ENCODE measurements at regions not wholly inside any gene's neighbourhood (a gene's known extent, or its start where the extent isn't known, plus 50 kb on each side); places are given as distances from the start of the nearest gene placed in this dataset.

DNA sequence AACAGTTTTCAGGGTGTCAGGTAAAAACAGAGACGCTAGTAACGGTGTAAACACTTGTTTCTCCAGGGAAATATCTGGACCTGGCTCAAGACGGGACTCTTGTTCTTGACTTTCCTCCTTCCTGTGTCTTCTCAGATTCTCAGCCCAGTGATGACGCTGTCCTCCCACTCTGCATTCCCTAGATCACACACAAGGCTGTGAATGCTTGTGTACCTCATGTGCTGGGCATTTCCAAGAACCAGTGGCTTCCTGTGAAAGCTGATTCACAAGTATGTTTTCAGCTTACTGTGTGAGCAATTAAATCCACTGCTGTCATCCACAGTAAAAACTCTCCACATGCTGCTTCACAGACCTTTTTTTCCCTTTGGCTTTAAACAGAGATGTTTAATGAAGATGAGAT, 193.8 kb upstream of the DPP6 start:
- DNase-seq: no peak

DNA sequence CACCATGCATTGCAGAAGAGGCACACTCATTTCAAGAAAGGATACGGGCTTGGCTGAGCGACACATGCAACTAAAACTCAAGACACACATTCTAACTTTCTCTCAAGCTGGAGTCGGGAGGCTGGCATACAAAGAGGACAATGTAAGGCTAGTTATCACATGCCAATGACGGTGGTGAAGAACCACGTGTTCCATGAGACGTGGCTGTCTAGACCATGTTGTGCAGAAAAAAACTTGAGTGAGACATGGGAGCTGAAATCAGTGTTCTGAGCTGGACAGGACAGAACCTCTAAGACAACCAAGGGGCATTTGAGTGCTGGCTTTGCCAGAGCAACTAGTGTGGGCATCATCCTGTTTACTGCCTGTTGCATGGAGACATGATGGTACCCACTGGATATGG, 193.0 kb upstream of the DPP6 start:
- DNase-seq: no peak

- DNase-seq: peak; percentile 92
Observed at GRCh38 chr7:153886506-153887441, 165.4 kb upstream of the DPP6 start.

GRCh38 chr7:153887749-153888569, 164.2 kb upstream of the DPP6 start:
- peak; percentile 89 for DNase-seq

GRCh38 chr7:153891990-153892389, 160.2 kb upstream of the DPP6 start:
- DNase-seq: no peak

DNA sequence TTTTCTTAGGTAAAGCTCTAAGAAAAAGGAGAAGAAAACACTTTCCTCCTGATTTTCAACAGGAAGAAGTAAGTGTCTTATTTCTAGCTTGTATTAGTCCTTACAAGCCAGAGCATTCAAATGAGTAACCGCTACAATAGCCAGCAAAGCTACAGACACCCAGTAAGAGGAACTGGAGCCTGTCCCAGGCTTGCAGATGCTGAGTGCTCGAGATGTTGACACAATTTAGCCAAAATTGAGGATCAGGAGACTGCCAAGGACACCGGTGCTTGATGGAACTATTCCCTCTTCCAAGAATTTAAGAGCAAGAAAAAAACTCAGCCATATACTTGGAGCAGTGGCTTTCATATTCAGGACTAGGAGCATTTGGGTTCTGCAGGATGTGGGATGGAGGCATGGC, 149.3 kb upstream of the DPP6 start:
- DNase-seq: no peak

DNA sequence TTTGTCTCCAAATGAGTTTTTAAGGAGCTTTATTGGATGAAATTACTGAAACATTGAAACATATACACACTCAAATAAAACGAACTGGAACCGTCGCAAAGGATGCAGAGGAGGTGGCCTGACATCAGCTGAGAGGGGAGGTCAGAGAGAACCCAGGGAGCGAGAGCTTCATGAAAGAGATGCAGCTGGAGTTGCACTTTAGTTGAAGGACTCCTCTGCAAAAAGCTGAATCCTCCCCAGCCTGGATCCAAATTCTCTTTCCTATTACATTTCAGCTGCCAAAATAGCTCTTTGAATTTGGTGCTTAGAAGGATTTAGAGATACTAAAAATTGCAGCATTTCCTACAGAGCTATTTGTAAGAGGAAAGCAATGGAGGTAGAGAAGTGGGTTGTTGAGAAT, 140.0 kb upstream of the DPP6 start:
- no peak for DNase-seq

GRCh38 chr7:153920126-153920525, 132.1 kb upstream of the DPP6 start:
- no peak for DNase-seq

DNA sequence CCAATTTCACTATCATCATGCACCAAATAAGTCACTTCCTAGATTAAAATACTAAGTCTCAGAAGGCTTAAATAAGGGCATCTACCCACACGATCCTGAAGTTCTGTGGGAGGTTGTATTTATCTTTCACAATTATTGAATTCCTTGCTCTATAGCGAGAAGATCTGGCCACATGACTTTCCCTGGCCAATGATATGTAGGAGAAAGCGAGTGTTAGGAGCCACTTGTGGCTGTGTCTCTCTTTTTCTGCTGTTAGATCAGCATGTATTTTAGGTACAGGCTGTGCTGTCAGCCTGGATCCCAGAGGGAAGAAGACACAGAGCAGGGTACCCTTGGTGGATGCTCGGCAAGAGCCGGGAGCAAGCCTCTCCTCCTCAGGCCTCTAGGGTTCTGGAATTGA, 131.3 kb upstream of the DPP6 start:
- DNase-seq: no peak

- DNase-seq: no peak
Observed at GRCh38 chr7:153921408-153921807, 130.8 kb upstream of the DPP6 start.

DNA sequence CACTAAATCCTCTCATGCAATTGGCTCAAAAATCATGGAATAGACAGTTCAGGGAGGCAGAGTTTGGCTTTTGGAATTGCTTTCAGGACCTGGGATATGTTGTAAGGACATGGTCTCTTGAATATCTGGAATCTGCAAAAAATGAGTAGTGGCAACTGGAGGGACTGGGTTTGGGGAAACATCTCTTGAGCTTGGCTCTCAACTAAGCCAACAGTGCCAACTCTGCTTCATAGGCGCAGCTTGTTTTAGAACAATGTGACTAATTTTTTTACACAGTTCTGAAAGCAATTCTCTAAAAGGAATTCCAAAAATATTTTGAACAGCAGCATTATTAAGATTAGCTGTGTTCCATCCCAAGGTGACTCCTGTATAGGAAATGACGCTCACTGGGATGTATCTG, 121.5 kb upstream of the DPP6 start:
- DNase-seq: no peak

GRCh38 chr7:153934048-153934447, 118.2 kb upstream of the DPP6 start:
- no peak for DNase-seq

DNA sequence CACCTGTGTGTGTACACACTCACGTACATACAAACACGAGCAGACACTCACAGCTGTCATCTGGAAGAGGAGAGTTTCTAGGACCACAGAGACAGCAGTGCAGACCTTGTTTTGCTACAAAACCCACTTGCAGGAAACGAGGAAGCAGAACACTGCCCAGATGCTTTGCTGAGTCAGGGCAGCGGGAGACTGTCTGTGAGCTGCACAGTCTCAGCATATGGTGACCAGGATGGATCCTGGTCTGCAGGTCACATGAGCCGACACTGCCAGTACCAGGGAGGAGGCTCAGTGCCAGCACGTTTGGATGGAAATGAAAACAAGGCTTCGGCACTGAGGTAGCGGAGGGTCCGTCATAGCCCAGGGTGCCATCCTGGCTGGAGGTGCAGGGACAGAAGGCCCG, 117.6 kb upstream of the DPP6 start:
- no peak for DNase-seq

- peak; percentile 19 for DNase-seq
Observed at GRCh38 chr7:153935095-153935494, 117.1 kb upstream of the DPP6 start.

GRCh38 chr7:153938451-153938850, 113.7 kb upstream of the DPP6 start:
- DNase-seq: no peak

DNA sequence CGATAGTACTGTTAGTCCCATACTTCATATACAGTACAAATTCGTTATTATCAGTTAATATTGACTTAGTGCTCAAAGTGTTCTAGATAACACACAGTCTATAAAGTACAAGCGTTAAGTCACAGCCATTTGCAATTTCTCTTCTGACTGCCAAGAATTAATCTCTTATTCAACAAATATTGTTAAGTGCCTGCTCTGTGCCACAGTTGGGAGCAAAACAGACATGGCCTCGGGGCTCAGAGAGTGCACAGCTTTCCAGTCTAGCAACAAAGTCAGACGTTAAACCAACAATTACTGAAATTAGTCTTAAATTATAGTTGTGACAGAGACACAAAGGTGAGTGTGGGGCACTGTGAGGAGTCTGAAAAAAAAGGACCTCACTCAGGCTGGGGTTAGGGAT, 113.0 kb upstream of the DPP6 start:
- no peak for DNase-seq

- no peak for DNase-seq
Observed at GRCh38 chr7:153939654-153940053, 112.5 kb upstream of the DPP6 start.

DNA sequence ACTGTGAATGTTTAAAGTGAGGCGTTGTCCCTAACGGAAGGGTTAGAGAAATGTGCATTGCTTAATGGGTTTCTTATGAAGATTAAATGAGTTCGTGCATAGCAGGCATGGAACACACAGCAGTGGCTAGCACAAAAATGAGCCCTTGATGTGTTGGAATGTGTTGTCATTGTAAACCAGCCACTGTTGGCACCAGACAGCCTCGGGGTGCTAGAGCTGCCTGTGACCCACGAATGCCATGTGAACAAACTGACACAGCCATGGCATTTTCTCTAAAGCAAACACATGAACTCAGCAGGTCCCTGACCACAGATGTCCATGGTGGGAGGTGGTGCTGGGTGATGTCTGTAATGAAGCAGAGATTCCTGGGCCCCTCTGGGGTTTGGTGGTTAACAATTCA, 111.1 kb upstream of the DPP6 start:
- DNase-seq: no peak

GRCh38 chr7:153942036-153942435, 110.2 kb upstream of the DPP6 start:
- DNase-seq: no peak

DNA sequence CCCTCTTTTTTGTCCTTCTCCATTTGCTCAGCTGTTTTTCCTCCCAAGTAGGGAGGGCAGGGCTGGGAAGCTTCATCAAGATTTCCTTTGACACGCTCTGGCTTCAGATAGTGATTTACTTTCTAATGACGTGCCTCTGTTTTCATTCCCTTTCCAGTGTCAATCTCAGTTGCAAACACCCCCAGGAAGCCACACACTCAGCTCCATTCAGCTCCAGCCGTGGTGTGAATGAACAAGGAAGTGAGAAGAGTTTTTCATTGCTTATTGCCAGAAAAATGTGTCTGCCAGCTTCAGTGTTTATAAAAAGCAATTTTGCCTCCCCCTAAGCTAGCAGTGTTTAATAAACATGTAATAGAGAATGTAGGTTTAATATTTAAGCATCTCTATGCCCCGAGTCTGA, 108.7 kb upstream of the DPP6 start:
- DNase-seq: peak; percentile 39

- no peak for DNase-seq
Observed at GRCh38 chr7:153943861-153944260, 108.3 kb upstream of the DPP6 start.

- no peak for DNase-seq
Observed at GRCh38 chr7:153948060-153948459, 104.1 kb upstream of the DPP6 start.

- DNase-seq: peak; percentile 35
Observed at GRCh38 chr7:153951316-153951715, 100.9 kb upstream of the DPP6 start.

- no peak for DNase-seq
Observed at GRCh38 chr7:153954477-153954876, 97.7 kb upstream of the DPP6 start.

Data from right kidney (tissue), 1 donor.